HG02610 (cell line): ENCODE measurements at regions not wholly inside any gene's neighbourhood (a gene's known extent, or its start where the extent isn't known, plus 50 kb on each side); places are given as distances from the start of the nearest gene placed in this dataset.

Experiments
- ATAC-seq: cut with Tn5 transposase; IDR thresholded peaks from one replicate; pipeline ENCODE4 v1.9.1; 2021; ENCODE audit warnings: mild to moderate bottlenecking, moderate library complexity; ENCODE audit not compliant: unreplicated experiment

DNA sequence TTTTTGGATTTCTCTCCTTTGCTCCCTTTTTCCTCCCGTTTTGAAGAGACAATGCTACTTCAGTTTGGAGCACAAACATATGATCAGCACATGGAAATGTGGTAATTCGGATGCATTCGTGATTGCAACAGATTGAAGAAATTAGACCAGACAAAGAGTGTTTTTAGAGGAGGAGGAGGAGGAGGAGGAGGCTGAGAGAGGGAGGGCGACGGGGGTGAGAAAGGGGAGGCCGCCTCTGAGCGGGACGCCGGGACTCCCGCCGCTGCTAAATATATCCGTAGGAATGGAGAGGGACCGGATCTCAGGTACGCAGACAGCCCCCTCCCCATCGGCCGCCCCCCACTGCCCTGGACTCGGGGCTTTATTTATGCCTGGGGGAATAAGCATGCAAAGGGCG is 179.3 kb downstream of the SEC14L1 start:
- no peak for ATAC-seq

DNA sequence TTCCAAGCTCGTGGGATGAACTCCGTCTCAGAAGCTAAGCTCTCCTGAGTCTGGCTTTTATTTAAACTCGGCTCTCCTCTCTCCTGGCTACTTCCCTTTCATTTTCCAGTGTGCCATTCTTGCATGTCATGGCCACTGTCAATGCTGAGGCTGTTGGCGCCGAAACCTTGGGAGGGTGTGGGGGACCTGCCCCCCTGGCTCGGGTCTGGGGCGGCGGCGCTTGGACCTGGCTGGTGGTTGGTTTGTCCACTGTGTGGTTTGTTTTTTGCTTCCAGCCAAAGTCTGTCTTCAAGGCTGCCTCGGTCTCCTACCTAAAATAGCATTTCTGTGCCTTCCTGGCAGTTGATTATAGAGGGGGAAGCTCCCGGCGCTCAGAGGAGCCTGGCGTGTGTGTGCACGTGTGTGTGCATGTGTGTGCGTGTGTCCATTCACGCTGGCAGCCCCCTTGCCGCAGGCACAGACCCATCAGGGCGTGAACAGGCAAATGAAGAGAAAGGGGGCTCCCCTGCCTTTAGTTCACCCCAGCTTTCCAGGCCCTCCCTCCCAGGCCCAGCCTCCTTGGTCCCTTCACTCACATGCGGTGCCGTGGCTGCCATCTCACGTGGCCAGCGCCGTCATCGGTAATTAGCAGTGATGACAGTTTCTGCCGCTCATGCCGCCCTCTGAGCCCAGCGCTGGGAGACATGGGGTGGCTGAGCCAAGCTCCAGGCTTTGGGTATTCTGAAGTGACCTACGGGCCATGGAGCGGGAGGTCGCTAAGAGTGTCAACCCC is 179.9 kb downstream of the SEC14L1 start:
- ATAC-seq: no peak

DNA sequence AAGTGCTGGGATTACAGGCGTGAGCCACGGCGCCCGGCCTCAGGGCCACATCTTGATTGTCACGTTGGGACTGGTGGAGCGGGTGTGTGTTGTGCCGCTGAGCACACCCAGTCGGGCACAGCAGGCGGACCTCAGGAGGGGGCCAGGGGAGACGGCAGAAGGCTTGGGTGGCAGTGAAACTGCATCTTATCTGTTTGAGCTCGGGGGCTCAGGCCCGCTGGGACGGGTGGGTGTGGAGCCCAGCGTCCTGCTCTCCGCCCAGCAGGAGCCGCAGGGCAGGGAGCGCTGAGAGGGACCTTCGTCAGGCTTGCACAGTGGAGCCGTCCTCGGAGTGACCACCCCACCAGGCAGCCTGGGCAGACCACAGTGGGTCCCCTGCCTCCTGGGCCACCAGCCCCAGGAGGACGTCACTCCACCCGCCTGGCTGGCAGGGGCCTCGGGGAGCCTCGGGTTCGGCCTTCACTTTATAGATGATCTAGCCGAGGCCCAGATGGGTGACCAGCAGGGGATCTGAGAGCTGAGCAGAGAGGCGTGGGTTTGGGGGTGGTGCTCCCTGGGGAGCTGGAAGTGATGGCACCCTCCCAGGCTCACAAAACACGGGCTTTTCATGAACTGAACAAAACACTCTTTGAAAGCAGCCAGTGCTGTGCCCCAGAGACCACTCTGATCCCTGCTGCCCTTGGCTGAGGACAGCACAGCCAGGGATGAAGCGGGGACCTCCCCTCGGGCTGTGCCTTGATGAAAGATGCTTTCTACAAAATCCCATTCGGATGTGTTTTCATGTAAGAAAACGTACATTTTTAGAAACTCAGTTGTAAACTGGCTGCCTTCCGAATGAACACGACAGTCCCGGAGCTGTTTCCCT is 181.1 kb downstream of the SEC14L1 start:
- no peak for ATAC-seq

DNA sequence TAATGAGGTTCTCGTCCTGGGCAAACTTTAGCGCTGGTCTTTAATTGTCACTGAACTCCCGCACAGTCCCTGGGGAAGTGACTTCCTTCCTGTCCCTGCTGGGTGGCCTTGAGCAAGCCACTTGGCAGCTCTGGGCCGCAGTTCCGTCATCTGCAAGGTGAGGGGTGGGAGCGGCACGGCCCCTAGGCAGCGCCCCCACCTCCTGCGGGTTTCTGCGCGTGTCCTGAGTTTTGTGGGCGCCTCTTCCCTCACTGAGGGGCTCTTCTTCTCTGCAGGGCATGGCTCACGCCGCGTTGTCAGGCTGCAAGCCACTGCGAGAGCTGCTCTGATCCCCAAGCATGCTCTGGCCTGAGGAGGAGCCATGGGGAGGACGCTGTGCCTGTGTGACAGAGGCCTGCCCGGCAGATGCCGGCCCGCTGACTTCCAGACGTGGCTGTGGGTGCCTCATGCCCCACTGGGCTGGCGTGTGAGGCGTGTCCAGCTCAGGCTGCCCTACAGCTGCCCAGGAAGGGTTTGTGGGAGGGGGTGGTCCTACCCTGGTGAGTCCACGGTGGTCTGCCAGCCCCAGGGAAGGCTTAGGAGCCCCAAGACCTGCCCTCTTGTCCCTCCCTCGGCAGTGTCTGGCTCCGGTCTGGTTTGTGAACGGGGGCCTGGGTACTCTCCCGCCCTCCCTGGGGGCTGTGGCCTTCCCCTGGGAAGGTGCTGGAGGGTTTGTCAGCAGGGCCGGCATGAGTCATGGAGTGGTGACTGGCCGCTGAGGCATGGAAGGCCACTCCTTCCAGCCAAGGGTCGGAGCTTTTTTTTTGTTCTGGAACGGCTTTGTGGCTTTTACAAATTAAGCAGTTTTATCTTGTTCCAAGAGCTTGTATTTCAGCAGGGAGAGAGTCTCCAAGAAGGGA is 182.0 kb downstream of the SEC14L1 start:
- ATAC-seq: peak; percentile 28

DNA sequence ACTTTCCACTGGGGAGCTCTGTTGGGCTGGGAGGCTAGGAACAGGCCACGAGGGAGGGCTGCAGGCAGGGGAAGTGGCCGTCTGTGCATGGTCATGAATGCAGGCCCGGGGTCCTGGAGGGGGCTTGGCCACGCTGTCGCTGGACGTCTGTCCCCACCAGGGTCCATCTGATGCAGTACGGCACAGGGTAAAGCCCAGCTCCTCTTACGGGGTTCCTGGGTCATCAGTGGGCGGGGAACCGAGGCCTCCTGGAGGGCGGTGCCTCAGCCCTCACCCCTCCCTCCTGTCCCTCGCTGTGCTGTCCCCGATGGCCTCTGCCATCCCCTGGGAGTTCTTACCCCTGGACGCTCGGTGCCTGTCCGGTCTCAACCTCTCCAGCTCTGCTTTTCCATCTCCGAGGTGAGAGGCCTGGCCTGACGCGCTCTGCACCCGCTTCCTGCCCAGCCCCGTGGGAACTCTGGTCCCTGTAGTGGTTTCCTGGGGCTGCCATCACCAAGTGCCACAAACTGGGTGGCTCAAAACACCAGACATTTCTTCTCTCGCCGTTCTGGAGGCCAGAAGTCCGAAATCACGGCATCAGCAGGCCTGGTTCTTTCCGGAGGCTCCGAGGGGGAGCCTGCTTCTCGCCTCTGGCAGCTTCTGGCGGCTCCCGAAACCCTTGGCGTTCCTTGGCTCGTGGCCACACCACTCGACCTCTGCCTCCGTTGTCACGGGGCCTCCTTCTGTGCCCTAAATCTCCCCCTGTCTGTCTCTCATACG is 182.8 kb downstream of the SEC14L1 start:
- no peak for ATAC-seq

DNA sequence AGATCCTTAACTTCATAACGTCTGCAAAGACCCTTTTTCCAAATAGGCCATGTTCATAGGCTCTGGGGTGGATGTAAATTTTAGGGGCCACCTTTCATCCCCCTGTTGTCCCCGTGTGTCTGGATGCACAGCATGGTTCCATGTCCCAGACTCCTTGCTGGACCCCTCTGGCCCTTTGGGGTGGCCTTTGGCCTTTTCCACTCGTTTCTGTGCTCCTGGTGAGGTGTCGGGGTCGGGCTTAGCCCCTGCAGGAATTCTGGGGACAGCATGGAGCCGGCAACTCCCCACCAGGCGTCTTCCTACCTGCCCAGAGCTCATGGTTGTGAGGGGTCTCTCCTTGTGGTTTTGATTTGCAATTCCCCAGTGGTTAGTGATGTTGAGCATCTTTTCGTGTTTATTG is 183.5 kb downstream of the SEC14L1 start:
- no peak for ATAC-seq

DNA sequence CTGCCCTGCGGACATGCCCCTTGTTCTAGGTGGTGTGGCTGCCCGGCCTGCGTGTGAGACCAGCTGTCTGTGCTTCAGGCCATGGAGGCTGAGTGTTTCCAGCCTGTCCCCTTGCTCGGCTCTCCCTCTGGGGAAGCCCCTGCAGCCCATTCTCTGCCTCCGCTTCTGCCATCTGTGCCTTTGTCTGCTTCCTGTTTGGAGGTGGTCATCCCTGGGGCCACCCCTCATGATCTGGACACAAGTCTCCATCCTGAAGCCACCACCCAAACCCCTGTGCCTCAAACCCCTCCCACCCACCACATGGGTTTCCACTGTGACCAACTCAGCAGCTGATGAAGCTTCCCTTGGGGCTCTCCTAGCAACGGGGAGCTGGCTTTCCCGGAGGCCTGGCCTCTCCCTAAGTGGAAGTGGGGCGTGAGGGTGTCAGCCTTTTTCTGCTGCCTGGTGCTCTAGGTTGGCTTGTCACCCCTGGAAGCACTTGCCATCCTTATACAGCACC is 184.9 kb downstream of the SEC14L1 start:
- ATAC-seq: peak; percentile 15

DNA sequence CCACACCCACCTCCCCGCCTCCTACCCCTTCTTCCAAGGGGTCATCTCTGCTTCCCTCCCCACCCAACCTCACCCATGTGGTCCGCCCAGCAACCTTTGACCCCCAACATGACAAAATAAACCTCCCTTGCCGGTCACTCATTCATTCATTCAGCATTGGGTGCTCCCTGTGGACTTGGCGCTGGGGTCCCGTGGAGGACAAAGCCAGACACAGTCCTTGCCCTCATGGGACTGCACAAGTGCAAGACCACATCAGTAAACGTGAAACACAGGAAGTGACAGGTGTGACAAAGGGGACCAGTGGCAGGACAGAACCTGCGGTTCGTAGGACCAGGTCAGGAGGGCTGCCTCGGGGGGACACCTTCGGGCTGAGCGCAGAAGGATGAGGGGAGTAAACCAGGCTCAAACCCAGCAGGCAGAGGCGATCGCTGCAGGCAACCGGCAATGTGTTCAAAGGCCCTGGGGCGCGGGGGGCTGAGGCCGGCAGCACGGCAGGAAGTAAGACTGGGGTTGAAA is 185.4 kb downstream of the SEC14L1 start:
- ATAC-seq: no peak

DNA sequence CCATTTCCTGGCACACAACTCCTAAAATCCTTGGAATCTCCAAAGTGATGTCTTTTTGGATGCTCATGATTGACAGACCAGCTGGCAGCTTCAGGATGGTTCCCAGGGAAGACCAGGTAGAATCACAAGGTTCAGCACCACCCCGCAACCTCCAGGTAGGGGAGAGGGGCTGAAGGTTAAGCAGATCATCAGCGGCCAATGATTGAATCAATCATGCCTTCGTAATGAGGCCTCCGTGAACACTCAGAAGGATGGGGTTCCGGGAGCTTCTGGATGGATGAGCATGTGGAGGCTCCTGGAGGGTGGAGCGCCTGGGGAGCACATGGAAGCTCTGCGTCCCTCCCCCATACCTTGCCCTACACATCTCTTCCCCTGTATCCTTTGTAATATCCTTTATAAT is 185.9 kb downstream of the SEC14L1 start:
- ATAC-seq: no peak

DNA sequence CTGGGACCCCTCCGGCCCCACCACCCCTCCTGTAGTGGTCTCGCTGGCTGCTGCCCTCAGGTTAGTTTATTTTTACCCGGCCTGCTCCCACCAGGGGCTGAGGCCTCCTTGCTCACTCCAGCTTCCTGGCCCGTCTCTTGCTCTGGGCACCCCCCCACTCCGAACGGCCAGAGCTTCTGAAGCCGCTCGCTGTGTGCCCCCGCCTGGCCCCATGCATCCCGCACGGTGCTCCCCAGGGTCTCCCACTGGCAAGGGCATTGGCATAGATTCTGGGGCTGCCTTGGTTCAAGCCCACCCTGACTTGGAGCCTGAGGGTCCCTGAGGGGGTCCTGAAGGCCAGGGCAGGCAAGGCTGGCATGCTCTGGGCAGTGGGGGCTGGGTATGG is 186.4 kb downstream of the SEC14L1 start:
- ATAC-seq: no peak

DNA sequence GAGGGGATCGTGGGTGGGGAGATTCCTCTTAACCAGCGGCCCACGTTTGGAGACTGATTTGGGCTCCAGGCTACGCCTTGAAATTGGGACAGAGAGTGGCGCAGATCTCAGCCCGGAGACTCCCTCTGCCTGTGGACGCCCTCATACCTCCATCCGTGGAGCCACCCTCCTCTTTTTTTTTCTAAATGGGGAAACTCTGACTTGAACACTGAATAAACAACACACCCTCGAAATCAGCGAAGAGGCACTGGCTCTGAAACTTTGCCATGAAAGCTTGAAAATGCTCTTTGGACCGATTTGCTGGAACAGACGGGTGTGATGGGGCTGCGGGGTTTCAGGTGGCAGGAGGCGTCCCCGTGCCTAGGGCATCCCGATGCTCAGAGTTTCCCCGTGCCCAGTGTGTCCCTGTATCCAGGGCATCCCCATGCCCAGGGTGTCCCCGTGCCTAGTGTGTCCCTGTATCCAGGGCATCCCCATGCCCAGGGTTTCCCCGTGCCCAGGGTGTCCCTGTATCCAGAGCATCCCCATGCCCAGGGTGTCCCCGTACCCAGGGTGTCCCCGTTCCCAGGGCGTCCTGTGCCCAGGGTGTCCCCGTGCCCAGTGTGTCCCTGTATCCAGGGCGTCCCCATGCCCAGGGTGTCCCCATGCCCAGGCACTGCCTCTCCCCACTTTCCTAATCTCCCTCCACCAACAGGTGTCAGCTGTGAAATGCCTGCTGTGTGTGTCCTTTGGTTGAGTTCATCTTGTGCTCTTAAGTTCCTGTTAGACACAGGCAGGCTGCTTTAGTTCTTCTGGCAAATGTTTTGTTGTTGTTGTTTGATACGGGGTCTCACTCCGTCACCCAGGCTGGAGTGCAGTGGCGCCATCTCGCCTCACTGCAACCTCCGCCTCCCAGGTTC is 187.0 kb downstream of the SEC14L1 start:
- ATAC-seq: no peak

DNA sequence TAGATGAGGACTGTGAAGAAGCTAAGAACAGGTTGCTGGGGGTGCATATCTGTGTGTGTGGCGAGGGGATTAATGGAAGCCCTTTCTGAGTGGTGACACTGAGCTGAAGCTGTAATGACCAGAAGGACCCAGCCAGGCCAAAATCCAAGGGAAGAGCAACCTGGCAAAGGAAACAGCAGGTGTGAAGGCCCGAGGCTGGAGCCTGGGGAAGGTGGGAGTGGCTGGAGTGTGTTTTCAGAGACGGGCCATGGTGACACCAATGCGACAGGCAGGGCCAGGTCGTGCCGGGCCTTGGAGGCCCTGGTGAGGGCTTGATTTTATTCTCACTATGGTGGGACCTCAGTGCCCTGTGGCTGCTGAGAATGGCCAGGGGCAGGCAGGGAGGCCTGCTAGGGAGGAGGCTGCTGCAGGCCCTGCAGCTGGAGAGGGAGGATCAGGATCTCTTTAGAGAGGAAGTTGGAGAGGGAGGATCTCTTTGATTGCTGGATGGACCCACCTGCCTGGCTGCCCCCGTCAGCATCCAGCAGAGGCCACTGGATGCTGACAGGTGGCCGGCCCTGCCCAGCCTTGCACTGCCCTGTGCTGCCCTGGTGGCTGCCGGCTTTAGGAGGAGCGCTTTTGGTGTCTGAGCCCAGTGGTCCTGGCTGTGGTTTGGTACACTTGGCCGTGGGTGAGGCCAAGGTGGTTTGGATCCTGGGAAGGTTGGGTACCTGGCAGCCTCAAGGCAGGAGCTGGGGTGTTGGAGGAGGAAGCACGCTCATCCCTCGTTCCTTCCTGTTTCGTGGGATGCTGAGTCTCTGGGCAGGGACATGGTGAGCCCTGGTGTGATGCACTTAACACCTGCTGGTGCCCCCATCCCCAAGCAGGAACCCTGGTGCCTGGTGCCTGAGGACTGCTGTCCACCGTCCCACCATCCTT is 188.3 kb downstream of the SEC14L1 start:
- ATAC-seq: no peak

DNA sequence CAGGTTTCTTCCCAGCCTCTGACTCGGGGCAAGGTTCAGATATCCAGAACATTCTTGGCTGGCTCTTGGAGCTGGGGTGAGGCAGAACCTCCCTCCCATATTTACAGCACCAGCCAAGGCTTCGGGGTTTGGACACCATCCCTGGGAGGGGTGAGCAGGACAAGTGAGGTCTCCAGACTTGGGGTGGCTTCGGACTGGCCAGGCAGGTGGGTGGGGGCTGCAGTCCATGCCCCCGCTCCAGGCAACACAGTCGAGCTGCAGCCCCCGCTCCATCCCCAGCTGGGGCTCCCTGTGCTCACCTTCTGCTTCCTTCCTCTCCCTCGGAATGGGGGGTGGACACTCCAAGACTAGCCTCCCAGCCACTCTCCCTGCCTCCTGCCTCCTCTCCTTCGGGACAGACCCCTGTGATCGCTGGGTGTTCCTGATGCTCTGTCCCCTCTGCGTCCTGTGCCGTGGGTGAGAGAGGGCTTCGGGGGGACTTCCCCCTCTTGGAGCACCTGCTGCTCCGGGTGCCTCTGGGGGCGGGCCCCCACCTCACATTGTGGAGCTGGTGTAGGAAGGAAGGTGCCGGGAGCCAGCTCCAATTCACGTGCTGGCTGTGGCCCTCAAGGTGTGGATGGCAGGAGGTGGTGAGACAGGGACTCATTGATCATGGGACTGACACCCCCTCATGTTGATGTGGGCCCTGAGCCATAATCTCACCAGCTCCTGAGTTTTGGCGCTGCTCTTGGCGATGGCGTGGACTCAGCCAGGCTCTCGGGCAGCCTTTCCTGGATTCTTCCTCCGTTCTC is 189.2 kb downstream of the SEC14L1 start:
- ATAC-seq: no peak

DNA sequence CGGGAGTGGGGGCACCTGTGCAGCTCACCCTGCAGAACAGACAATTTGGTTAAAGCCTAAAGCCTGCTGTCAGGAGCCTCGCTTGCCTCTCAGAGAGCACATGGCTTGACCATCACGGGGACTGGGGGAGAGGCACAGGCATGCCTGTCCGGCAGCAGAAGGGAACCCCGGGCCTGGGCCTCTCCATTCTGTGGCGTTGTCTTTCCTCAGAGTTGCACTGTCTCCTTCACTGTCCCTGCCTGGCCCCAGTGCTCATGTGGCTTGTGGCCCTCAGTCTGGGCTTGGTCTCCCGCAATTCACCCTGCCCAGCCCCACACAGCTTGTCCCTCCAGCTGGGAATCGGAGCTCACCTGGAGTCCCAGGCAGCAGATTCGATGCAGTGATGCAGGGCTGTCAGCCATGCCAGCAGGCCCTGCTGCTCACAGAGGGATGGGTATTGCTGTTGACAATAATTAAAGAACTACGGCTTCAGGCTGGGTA is 189.9 kb downstream of the SEC14L1 start:
- no peak for ATAC-seq

DNA sequence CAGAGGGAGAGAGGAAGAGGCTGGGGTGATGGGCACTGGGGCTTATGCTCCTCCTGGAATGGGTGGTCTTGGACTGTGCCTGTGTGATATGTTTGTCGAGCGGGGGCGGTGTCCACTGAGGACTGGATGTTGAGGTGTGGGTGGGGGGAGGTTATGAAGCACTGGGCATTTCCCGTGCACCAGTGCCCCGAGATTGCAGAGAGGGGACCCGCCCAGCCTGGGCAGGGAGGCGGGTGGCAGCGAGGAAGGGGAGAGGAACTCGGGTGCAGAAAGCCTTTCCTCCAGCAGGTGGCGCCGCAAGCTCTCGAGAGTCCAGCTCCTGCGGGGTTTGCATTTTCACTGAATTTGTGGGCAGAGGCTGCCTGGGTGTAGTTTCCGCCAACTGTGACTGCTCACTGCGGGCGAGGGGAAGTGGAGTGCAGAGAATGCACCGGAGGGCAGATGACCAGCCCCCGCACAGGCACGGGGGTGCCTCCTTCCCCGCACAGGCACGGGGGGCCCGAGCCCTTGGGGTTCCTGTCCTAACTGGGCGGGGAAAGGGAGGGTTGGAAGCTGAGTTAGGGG is 190.6 kb downstream of the SEC14L1 start:
- peak; percentile 48 for ATAC-seq

DNA sequence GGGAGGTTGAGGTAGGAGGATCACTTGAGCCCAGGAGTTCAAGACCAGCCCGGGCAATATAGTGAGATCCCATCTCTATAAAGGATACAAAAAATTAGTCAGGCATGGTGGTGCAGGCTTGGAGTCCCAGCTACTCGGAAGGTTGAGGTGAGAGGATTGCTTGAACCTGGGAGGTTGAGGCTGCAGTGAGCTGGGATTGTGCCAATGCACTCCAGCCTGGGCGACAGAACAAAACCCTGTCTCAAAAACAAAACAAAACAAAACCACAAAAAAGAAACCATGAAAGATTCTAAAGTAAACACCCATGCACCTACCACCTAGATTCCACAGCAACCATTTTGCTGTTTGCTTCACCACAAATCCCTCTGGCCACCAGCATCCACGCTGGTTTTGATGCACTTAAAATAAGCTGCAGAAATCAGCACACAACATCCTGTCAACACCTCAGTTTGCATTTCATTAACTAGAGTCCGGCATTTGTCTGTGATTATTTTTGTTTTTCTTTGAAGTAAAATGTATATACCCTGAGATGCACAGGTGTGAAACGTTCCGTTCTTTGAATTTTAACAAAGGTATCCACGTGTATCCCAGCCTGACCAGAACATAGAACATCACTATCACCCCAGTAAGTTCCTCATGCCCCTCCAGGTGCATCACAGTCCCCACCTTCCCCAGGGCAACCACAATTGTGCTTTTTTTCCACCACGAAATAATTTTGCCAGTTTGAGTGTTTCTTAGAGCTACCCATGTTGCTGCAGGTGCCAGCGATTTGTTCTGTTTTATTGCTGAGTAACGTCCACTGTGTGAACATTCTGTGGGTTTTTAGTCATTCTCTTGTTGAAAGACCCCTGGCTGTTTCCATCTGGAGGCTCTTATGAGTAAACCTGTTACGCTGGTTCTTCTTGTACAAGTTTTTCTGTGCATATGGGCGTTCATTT is 191.5 kb downstream of the SEC14L1 start:
- no peak for ATAC-seq
